Endothelial cell of umbilical vein (primary cell): ENCODE measurements at regions not wholly inside any gene's neighbourhood (a gene's known extent, or its start where the extent isn't known, plus 50 kb on each side); places are given as distances from the start of the nearest gene placed in this dataset.
"Not testable (repeated sequence)": the region's sequence is repeated elsewhere in the genome, so short reads cannot be mapped to it uniquely, and the experiment has no call there.

ENCODE experiments used
- BruUV-seq: library from RNA; stranded (reverse); fragments of 400-500 nt; replicated peaks from 2 replicates; lab custom pipeline; 2021; lab: Mats Ljungman, UMichigan
- CTCF ChIA-PET: fragments of 300-600, 350-600 bp; sonication (Branson Sonifier 250); formaldehyde crosslinking; loops from one replicate; lab custom pipeline; 2021; ENCODE audit warnings: antibody characterized with exemption, inconsistent platforms; lab: Charles Lee
- POLR2A ChIA-PET: fragments of 300-600, 350-600 bp; sonication (Branson Sonifier 250); formaldehyde crosslinking; loops from one replicate; lab custom pipeline; 2021; ENCODE audit warnings: antibody characterized with exemption, inconsistent platforms; lab: Charles Lee
- DNase-seq: peaks from one replicate; pipeline ENCODE4 v3.0.0-alpha.2; 2011; ENCODE audit warnings: low read depth, low spot score
- FAIRE-seq: peaks from 2 replicates; lab custom pipeline; 2011; peaks lifted over from hg19 to GRCh38; lab: Jason Lieb, UNC
- H2AFZ ChIP-seq: 2 replicates; pipeline ENCODE4 v1.6.0; 2012; ENCODE audit warnings: low read depth, low read length, control low read depth, inconsistent platforms
- H3K27ac ChIP-seq: 2 replicates; pipeline ENCODE4 v1.5.1; 2011; ENCODE audit warnings: low read depth, mild to moderate bottlenecking, control low read depth, low read length, moderate library complexity; ENCODE audit not compliant: insufficient read depth
- H3K27me3 ChIP-seq, 2 experiments: 2 replicates each; pipeline versions ENCODE4 v1.6.0 to v1.6.1; 2011; ENCODE audit warnings: low read length in 2 of 2, mixed read lengths in 1 of 2; ENCODE audit not compliant: control insufficient read depth in 2 of 2, insufficient read depth in 2 of 2
- H3K36me3 ChIP-seq, 2 experiments: 2 replicates in 1 of 2; 3 replicates in 1 of 2; pipeline ENCODE4 v1.5.1; 2011; ENCODE audit warnings: low read length in 2 of 2, mild to moderate bottlenecking in 1 of 2, moderate library complexity in 1 of 2; ENCODE audit not compliant: control insufficient read depth in 2 of 2, insufficient read depth in 2 of 2; ENCODE audit errors: extremely low read depth in 1 of 2
- H3K4me1 ChIP-seq: 3 replicates; pipeline ENCODE4 v1.5.1; 2011; ENCODE audit warnings: mild to moderate bottlenecking, low read length; ENCODE audit not compliant: control insufficient read depth, insufficient read depth; ENCODE audit errors: extremely low read depth
- H3K4me2 ChIP-seq: 2 replicates; pipeline ENCODE4 v1.6.1; 2011; ENCODE audit warnings: low read length, control low read depth, mixed read lengths; ENCODE audit not compliant: insufficient read depth
- H3K4me3 ChIP-seq, 3 experiments: fragments of 200-600 bp in 1 of 3; sonication (generic), shearing (Covaris generic) in 1 of 3; replicated peaks in 1 of 3; 2 replicates each; pipeline ENCODE4 v1.5.1; 2011 to 2016; ENCODE audit warnings: control low read depth in 3 of 3, low read length in 3 of 3, mild to moderate bottlenecking in 2 of 3, inconsistent platforms in 1 of 3, low read depth in 1 of 3, moderate library complexity in 1 of 3; ENCODE audit not compliant: insufficient read depth in 1 of 3
- H3K79me2 ChIP-seq: 2 replicates; pipeline ENCODE4 v1.6.0; 2012; ENCODE audit warnings: low read length, inconsistent platforms; ENCODE audit not compliant: control insufficient read depth, insufficient read depth
- H3K9ac ChIP-seq: replicated peaks from 2 replicates; pipeline ENCODE3; 2011; ENCODE audit warnings: low read length, control low read depth; ENCODE audit not compliant: insufficient read depth; ENCODE audit errors: extremely low read depth
- H3K9me1 ChIP-seq: replicated peaks from 3 replicates; pipeline ENCODE4 v1.6.0; 2011; ENCODE audit warnings: mild to moderate bottlenecking, low read length; ENCODE audit not compliant: control insufficient read depth, insufficient read depth; ENCODE audit errors: extremely low read depth
- H3K9me3 ChIP-seq: replicated peaks from 2 replicates; pipeline ENCODE4 v1.5.1; 2012; ENCODE audit warnings: low read length, inconsistent platforms; ENCODE audit not compliant: control insufficient read depth, insufficient read depth
- H4K20me1 ChIP-seq: replicated peaks from 2 replicates; pipeline ENCODE3; 2011; ENCODE audit warnings: mild to moderate bottlenecking, low read length; ENCODE audit not compliant: control insufficient read depth, insufficient read depth; ENCODE audit errors: extremely low read depth
- CTCF ChIP-seq, 2 donors: IDR thresholded peaks; 1 replicate in 1 of 2; 2 replicates in 1 of 2; pipeline ENCODE4 v1.5.1; 2011; ENCODE audit warnings: low read length in 2 of 2, mild to moderate bottlenecking in 2 of 2, moderate library complexity in 2 of 2, control low read depth in 1 of 2, inconsistent platforms in 1 of 2, low read depth in 1 of 2; ENCODE audit not compliant: insufficient read depth in 1 of 2; ENCODE audit errors: extremely low read depth in 1 of 2
- EZH2 ChIP-seq: IDR thresholded peaks from 2 replicates; pipeline ENCODE4 v1.6.1; 2012; ENCODE audit warnings: borderline replicate concordance, low read depth, mild to moderate bottlenecking, moderate library complexity, low read length, inconsistent platforms; ENCODE audit not compliant: severe bottlenecking
- FOS ChIP-seq: IDR thresholded peaks from 2 replicates; pipeline ENCODE4 v1.6.1; 2011; ENCODE audit warnings: mild to moderate bottlenecking, low read length, moderate library complexity, borderline replicate concordance; ENCODE audit not compliant: insufficient read depth
- GATA2 ChIP-seq: IDR thresholded peaks from 2 replicates; pipeline ENCODE4 v1.7.0; 2011; ENCODE audit warnings: low read depth, mild to moderate bottlenecking, moderate library complexity, mixed read lengths, low read length; ENCODE audit not compliant: insufficient read length, insufficient read depth
- JUN ChIP-seq: IDR thresholded peaks from 2 replicates; pipeline ENCODE4 v1.6.1; 2011; ENCODE audit warnings: borderline replicate concordance, low read depth; ENCODE audit not compliant: insufficient read length, insufficient read depth
- MAX ChIP-seq: IDR thresholded peaks from 2 replicates; pipeline ENCODE4 v1.6.1; 2011; ENCODE audit not compliant: insufficient read depth, insufficient read length
- MYC ChIP-seq: IDR thresholded peaks from one replicate; pipeline ENCODE4 v1.6.1; 2011; ENCODE audit warnings: mild to moderate bottlenecking, low read depth, low read length
- POLR2AphosphoS5 ChIP-seq: IDR thresholded peaks from 2 replicates; pipeline ENCODE4 v1.6.1; 2012; ENCODE audit warnings: low read depth, mild to moderate bottlenecking, control low read depth, low read length, moderate library complexity; ENCODE audit not compliant: insufficient read depth
- dilution Hi-C: fragments of 300-500 bp; cut with MboI; formaldehyde crosslinking; loops from one replicate; pipeline ENCODE4 v1.15.0; 2019; ENCODE audit warnings: low sequenced_read_pairs; ENCODE audit not compliant: extremely low pct_ligation_motif_present
- intact Hi-C: fragments of 100-400 bp; cut with micrococcal nuclease; formaldehyde crosslinking; loops from one replicate; pipeline ENCODE4 v1.10.0; 2022

- H3K79me2 ChIP-seq, H4K20me1 ChIP-seq, POLR2A ChIA-PET, FAIRE-seq, intact Hi-C loops, dilution Hi-C loops, H3K4me3 ChIP-seq, H2AFZ ChIP-seq, H3K9me1 ChIP-seq, H3K9ac ChIP-seq, H3K9me3 ChIP-seq, DNase-seq, BruUV-seq, H3K36me3 ChIP-seq, H3K4me2 ChIP-seq, H3K27me3 ChIP-seq: not testable (repeated sequence)
- peaks cover 25% of the 10 kb centered on the region for H3K4me1 ChIP-seq
- peak overlapping the region; percentile 46 for H3K27ac ChIP-seq
- CTCF ChIA-PET: interaction anchor here (1.5 to 1.7 kb wide), 2 partner anchors 18 to 163 kb away, joined by 4 read pairs; no protein-coding TSS in a partner anchor
Measured at GRCh38 chr13:42496926-42497554, 76.9 kb upstream of the TNFSF11 start.

- ChIA-PET CTCF (interaction anchor here (1.5 to 1.7 kb wide), 2 partner anchors 19 to 164 kb away, joined by 4 read pairs; no protein-coding TSS in a partner anchor), POLR2A (no interaction called here)
- intact Hi-C loops: no loop called here
- TF ChIP-seq MYC (no peak), EZH2 (no peak), JUN (peak; percentile 79), FOS (peak; percentile 96), CTCF (IDR thresholded peaks at IDR 0.05; ENCODE audit: extremely low read depth in 1 of 2, insufficient read depth in 1 of 2, low read depth in 1 of 2, low read length in 2 of 2) (no peak), GATA2 (peak; percentile 83), MAX (no peak), POLR2AphosphoS5 (peak; percentile 83)
- H3K27ac ChIP-seq: peak overlapping the region; percentile 46
- H2AFZ ChIP-seq: no peak overlapping the region
- no peaks in the 10 kb centered on the region for H3K79me2 ChIP-seq
- peak; percentile 82 for DNase-seq
- BruUV-seq: no TSS peak
- H3K9me3 ChIP-seq: no peaks in the 10 kb centered on the region
- H3K4me1 ChIP-seq: peaks cover 25% of the 10 kb centered on the region
- H3K9ac ChIP-seq: no peak overlapping the region
- FAIRE-seq: peak; percentile 85
- H3K9me1 ChIP-seq: no peaks in the 10 kb centered on the region
- H3K4me2 ChIP-seq: peak overlapping the region; percentile 19
- no peak overlapping the region for H3K4me3 ChIP-seq
- no peaks in the 10 kb centered on the region for H3K36me3 ChIP-seq
- no peaks in the 10 kb centered on the region for H4K20me1 ChIP-seq
- H3K27me3 ChIP-seq: no peaks in the 10 kb centered on the region
- dilution Hi-C loops: no loop called here
Measured at GRCh38 chr13:42497798-42498197, 76.2 kb upstream of the TNFSF11 start.
